ENCODE measurements at regions not wholly inside any gene's neighbourhood (a gene's known extent, or its start where the extent isn't known, plus 50 kb on each side); places are given as distances from the start of the nearest gene placed in this dataset.
"Not testable (repeated sequence)": the region's sequence is repeated elsewhere in the genome, so short reads cannot be mapped to it uniquely, and the experiment has no call there.

- no peak for DNase-seq
These were observed 95.0 kb upstream of the TBX5 start for GRCh38 chr12:114500775-114501473.

- DNase-seq = no peak
These were observed 94.2 kb upstream of the TBX5 start for GRCh38 chr12:114500131-114500530.

- no peak for DNase-seq
These were observed 93.4 kb upstream of the TBX5 start for GRCh38 chr12:114499338-114499737.

GRCh38 chr12:114491916-114492315 is 86.0 kb upstream of the TBX5 start:
- DNase-seq = no peak

- DNase-seq = not testable (repeated sequence)
These were observed 79.0 kb upstream of the TBX5 start for GRCh38 chr12:114484822-114485459.

- DNase-seq = no peak
These were observed 78.1 kb upstream of the TBX5 start for GRCh38 chr12:114483996-114484395.

GRCh38 chr12:114481200-114481535 is 75.2 kb upstream of the TBX5 start:
- no peak for DNase-seq

GRCh38 chr12:114480337-114481199 is 74.6 kb upstream of the TBX5 start:
- no peak for DNase-seq

GRCh38 chr12:114479831-114480230 is 73.9 kb upstream of the TBX5 start:
- no peak for DNase-seq

- DNase-seq = no peak
These were observed 72.9 kb upstream of the TBX5 start for GRCh38 chr12:114478865-114479264.

GRCh38 chr12:114477989-114478395 is 72.0 kb upstream of the TBX5 start:
- no peak for DNase-seq

- no peak for DNase-seq
These were observed 70.2 kb upstream of the TBX5 start for GRCh38 chr12:114476159-114476558.

GRCh38 chr12:114473717-114474116 is 67.8 kb upstream of the TBX5 start:
- no peak for DNase-seq

- DNase-seq = no peak
These were observed 67.1 kb upstream of the TBX5 start for GRCh38 chr12:114473018-114473417.

GRCh38 chr12:114457620-114458019 is 51.7 kb upstream of the TBX5 start:
- no peak for DNase-seq
